GM23338 (cell line): ENCODE measurements at regions not wholly inside any gene's neighbourhood (a gene's known extent, or its start where the extent isn't known, plus 50 kb on each side); places are given as distances from the start of the nearest gene placed in this dataset.

Source experiments
- CREB1 ChIP-seq: fragments of 250-450 bp; sonication (Bioruptor Pico); IDR thresholded peaks from 2 replicates; pipeline ENCODE4 v1.5.0; 2020; ENCODE audit warnings: low read depth, mild to moderate bottlenecking, moderate library complexity
- EZH2 ChIP-seq: fragments of 200-600 bp; sonication (generic); IDR thresholded peaks from one replicate; pipeline ENCODE4 v1.8.0; 2017; ENCODE audit warnings: antibody characterized with exemption, mild to moderate bottlenecking, low read depth; ENCODE audit not compliant: unreplicated experiment
- EZH2phosphoT487 ChIP-seq: fragments of 200-600 bp; sonication (generic); IDR thresholded peaks from one replicate; pipeline ENCODE4 v1.8.1; 2018; ENCODE audit warnings: antibody characterized with exemption; ENCODE audit not compliant: unreplicated experiment
- JUNB ChIP-seq: IDR thresholded peaks from one replicate; pipeline ENCODE4 v1.6.1; 2016; ENCODE audit warnings: antibody characterized with exemption; ENCODE audit not compliant: unreplicated experiment
- POLR2AphosphoS5 ChIP-seq: IDR thresholded peaks from 2 replicates; pipeline ENCODE4 v1.6.1; 2016; ENCODE audit warnings: antibody characterized with exemption, low read depth
- TF ChIP-seq, protein P1 (sequence below), 2 experiments: fragments of 200-600 bp in 1 of 2; sonication (generic) in 1 of 2; conservative IDR thresholded peaks; 2 replicates each; pipeline versions ENCODE4 v1.5.1 to v1.6.1; 2016 to 2017; ENCODE audit warnings: antibody characterized with exemption in 2 of 2, low read depth in 2 of 2, mild to moderate bottlenecking in 2 of 2, moderate library complexity in 1 of 2
- TF ChIP-seq, protein P2 (sequence below): IDR thresholded peaks from one replicate; pipeline ENCODE4 v1.6.1; 2018; ENCODE audit warnings: antibody characterized with exemption; ENCODE audit not compliant: unreplicated experiment
- TF ChIP-seq, protein P3 (sequence below): IDR thresholded peaks from 2 replicates; pipeline ENCODE4 v1.6.1; 2016; ENCODE audit warnings: antibody characterized with exemption

DNA sequence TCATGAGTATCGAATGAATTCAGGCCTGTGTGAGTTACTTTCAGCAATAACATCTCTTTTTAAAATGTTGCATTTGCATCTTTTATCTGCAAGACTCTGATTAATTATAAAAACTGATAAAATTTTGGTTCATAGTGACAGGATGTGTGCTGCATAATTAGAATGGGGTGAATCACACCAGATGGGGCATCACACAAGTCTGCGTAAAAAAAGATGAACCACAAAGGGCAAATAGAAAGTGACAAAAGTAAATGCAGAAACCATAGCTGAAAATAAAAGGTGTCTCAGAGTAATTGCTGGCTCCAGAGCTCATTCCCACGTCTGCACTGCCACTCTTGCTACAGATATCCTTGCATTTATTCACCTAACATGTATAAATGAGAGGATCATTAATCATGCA is 131.1 kb downstream of the HS3ST1 start:
- TF ChIP-seq, protein P1, sequence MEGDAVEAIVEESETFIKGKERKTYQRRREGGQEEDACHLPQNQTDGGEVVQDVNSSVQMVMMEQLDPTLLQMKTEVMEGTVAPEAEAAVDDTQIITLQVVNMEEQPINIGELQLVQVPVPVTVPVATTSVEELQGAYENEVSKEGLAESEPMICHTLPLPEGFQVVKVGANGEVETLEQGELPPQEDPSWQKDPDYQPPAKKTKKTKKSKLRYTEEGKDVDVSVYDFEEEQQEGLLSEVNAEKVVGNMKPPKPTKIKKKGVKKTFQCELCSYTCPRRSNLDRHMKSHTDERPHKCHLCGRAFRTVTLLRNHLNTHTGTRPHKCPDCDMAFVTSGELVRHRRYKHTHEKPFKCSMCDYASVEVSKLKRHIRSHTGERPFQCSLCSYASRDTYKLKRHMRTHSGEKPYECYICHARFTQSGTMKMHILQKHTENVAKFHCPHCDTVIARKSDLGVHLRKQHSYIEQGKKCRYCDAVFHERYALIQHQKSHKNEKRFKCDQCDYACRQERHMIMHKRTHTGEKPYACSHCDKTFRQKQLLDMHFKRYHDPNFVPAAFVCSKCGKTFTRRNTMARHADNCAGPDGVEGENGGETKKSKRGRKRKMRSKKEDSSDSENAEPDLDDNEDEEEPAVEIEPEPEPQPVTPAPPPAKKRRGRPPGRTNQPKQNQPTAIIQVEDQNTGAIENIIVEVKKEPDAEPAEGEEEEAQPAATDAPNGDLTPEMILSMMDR (conservative IDR thresholded peaks at IDR 0.05; ENCODE audit: low read depth in 2 of 2), result no peak
- no peak for TF ChIP-seq EZH2phosphoT487
- TF ChIP-seq, protein P2, sequence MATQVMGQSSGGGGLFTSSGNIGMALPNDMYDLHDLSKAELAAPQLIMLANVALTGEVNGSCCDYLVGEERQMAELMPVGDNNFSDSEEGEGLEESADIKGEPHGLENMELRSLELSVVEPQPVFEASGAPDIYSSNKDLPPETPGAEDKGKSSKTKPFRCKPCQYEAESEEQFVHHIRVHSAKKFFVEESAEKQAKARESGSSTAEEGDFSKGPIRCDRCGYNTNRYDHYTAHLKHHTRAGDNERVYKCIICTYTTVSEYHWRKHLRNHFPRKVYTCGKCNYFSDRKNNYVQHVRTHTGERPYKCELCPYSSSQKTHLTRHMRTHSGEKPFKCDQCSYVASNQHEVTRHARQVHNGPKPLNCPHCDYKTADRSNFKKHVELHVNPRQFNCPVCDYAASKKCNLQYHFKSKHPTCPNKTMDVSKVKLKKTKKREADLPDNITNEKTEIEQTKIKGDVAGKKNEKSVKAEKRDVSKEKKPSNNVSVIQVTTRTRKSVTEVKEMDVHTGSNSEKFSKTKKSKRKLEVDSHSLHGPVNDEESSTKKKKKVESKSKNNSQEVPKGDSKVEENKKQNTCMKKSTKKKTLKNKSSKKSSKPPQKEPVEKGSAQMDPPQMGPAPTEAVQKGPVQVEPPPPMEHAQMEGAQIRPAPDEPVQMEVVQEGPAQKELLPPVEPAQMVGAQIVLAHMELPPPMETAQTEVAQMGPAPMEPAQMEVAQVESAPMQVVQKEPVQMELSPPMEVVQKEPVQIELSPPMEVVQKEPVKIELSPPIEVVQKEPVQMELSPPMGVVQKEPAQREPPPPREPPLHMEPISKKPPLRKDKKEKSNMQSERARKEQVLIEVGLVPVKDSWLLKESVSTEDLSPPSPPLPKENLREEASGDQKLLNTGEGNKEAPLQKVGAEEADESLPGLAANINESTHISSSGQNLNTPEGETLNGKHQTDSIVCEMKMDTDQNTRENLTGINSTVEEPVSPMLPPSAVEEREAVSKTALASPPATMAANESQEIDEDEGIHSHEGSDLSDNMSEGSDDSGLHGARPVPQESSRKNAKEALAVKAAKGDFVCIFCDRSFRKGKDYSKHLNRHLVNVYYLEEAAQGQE, result no peak
- TF ChIP-seq POLR2AphosphoS5, result no peak
- no peak for TF ChIP-seq EZH2
- no peak for TF ChIP-seq CREB1 (CRISPR knock-in tag)
- TF ChIP-seq, protein P3, sequence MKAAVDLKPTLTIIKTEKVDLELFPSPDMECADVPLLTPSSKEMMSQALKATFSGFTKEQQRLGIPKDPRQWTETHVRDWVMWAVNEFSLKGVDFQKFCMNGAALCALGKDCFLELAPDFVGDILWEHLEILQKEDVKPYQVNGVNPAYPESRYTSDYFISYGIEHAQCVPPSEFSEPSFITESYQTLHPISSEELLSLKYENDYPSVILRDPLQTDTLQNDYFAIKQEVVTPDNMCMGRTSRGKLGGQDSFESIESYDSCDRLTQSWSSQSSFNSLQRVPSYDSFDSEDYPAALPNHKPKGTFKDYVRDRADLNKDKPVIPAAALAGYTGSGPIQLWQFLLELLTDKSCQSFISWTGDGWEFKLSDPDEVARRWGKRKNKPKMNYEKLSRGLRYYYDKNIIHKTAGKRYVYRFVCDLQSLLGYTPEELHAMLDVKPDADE, result no peak
- TF ChIP-seq JUNB, result no peak
